ENCODE measurements at regions not wholly inside any gene's neighbourhood (a gene's known extent, or its start where the extent isn't known, plus 50 kb on each side); places are given as distances from the start of the nearest gene placed in this dataset.

DNA sequence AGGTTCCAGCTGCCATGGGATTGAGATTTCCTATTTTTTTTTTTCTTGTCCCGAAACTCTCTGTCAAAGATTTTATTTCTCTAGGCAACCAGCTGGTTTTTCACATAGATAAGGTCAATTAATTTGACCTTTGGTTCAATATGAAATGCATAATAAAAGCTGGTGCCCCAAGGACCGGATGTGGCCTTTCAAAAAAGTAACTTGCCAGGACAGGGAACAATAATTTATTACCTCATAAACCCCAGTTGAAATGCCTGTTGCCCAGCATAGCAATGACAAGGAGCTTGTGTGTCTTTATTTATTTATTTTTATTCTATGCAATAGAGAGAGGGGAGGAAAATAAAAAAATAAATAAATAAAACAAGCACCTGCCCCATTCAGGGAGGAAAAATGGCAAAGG lies 472.7 kb downstream of the KCNJ2 start:
- TF ChIP-seq POLR2A (IDR thresholded peaks at IDR 0.05) (no peak), POLR2AphosphoS5 (IDR thresholded peaks at IDR 0.05) (no peak)
- TF ChIP-seq, protein P1, sequence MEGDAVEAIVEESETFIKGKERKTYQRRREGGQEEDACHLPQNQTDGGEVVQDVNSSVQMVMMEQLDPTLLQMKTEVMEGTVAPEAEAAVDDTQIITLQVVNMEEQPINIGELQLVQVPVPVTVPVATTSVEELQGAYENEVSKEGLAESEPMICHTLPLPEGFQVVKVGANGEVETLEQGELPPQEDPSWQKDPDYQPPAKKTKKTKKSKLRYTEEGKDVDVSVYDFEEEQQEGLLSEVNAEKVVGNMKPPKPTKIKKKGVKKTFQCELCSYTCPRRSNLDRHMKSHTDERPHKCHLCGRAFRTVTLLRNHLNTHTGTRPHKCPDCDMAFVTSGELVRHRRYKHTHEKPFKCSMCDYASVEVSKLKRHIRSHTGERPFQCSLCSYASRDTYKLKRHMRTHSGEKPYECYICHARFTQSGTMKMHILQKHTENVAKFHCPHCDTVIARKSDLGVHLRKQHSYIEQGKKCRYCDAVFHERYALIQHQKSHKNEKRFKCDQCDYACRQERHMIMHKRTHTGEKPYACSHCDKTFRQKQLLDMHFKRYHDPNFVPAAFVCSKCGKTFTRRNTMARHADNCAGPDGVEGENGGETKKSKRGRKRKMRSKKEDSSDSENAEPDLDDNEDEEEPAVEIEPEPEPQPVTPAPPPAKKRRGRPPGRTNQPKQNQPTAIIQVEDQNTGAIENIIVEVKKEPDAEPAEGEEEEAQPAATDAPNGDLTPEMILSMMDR (IDR thresholded peaks at IDR 0.05) = no peak
